ENCODE measurements at regions not wholly inside any gene's neighbourhood (a gene's known extent, or its start where the extent isn't known, plus 50 kb on each side); places are given as distances from the start of the nearest gene placed in this dataset.

DNA sequence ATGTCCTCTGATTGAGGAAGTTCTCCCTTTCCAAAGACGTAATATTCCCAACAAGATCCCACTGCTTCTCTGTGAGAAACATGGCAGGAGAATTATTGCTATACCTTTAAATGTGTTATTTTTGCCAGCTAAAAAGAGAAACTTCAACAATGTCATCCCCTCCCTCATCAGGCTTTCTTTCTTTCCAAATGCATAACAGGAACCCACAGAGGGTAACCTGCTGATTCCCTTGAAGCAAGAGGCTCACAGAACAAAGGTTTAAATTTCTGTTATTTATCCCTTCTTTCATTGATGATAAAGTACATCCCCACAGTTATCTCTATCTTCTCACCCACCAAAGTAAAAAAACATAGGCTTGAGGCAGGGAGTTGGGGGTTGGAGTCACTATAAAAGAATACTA lies 102.1 kb downstream of the SLC30A10 start:
- TF ChIP-seq, protein P1, sequence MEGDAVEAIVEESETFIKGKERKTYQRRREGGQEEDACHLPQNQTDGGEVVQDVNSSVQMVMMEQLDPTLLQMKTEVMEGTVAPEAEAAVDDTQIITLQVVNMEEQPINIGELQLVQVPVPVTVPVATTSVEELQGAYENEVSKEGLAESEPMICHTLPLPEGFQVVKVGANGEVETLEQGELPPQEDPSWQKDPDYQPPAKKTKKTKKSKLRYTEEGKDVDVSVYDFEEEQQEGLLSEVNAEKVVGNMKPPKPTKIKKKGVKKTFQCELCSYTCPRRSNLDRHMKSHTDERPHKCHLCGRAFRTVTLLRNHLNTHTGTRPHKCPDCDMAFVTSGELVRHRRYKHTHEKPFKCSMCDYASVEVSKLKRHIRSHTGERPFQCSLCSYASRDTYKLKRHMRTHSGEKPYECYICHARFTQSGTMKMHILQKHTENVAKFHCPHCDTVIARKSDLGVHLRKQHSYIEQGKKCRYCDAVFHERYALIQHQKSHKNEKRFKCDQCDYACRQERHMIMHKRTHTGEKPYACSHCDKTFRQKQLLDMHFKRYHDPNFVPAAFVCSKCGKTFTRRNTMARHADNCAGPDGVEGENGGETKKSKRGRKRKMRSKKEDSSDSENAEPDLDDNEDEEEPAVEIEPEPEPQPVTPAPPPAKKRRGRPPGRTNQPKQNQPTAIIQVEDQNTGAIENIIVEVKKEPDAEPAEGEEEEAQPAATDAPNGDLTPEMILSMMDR (IDR thresholded peaks at IDR 0.05) = no peak
- TF ChIP-seq EP300 (IDR thresholded peaks at IDR 0.05) (no peak), POLR2A (IDR thresholded peaks at IDR 0.05) (no peak)

All from gastroesophageal sphincter (tissue), 3 donors.